ENCODE measurements at regions not wholly inside any gene's neighbourhood (a gene's known extent, or its start where the extent isn't known, plus 50 kb on each side); places are given as distances from the start of the nearest gene placed in this dataset.
"Not testable (repeated sequence)": the region's sequence is repeated elsewhere in the genome, so short reads cannot be mapped to it uniquely, and the experiment has no call there.

GRCh38 chr2:8327371-8328100 is 354.3 kb upstream of the ID2 start:
- DNase-seq (ENCODE audit: low read depth, low spot score), result no peak

GRCh38 chr2:8328217-8328616 is 353.6 kb upstream of the ID2 start:
- DNase-seq (ENCODE audit: low read depth, low spot score), result no peak

DNA sequence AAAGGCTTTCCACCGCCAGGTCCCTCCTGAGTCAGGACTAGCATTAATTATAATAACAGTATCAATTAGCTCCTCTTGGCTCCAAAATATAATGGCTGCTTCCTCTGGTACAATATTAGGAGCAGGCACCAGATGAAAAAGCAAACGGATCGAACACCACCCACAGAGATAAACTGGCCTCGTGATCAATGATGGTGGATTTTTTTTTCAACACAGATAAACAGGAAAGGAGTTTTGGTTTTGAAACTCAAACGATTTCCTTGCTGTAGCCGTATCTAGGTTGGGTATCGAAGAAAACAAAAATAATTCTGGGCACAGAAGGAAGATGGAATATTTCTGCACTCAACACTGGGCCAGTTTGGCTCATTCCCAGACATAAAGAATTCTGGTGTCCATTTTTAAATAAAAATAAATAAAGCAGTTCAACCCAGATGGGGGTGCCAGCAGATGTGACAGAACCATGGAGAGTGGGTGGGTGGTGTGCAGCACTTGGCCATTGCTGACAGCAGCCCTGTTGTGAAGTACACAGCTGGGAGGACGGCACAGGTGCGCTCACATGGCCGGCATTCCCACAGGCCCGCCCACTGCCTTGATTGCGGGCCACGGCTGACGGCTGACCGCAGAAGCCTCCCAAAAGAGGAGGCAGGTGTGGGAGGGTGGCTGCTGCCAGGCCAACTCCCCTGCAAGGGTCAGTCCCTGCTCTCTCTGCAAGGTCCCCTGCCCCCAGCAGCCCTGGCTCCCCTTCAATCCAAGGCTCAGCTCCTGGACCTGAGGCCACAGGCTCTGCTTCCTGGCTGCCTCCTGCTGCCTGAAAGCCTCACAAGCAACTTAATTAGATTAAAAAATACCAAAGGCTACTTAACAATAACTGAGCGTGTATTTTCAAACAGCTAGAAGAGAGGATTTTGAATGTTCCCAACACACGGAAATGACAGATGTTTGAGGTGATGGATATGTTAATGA is 351.9 kb upstream of the ID2 start:
- DNase-seq (ENCODE audit: low read depth, low spot score), result no peak

- DNase-seq (ENCODE audit: low read depth, low spot score), result no peak
Observed at GRCh38 chr2:8331068-8331467, 350.8 kb upstream of the ID2 start.

GRCh38 chr2:8332646-8333045 is 349.2 kb upstream of the ID2 start:
- DNase-seq (ENCODE audit: low read depth, low spot score), result no peak

DNA sequence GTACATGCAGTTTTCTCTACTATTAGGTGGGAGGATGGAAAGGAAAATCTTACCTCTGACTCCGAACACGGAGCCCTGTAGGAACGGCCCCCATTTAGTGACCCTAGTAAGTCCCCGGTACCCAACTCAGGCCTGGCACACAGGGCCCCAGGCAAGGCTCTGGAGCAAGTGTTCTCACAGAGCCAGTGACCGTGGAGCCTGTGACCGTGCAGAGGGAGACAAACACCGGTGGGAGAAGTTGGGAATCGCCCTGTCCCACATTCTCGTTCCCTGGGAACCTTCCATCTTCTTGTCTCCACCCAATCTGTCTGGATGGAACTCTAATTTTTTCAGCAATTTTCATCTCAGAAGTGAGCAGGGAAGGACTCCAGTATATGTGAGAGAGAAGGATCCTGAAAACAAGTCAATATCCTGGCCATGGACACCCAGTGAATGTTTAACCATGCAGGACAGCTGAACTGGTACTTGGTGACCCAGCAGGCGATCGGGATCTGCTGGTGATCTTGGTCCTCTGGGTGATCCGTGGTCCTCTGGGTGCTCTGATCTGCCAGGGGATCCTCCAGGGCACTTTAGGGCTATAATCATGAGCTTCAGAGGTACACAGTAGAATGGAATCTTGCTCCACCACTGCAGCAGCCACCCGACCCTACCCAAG is 348.6 kb upstream of the ID2 start:
- no peak for DNase-seq (ENCODE audit: low read depth, low spot score)

- DNase-seq (ENCODE audit: low read depth, low spot score), result not testable (repeated sequence)
Observed at GRCh38 chr2:8333832-8334187, 348.0 kb upstream of the ID2 start.

GRCh38 chr2:8334866-8335325 is 347.0 kb upstream of the ID2 start:
- DNase-seq (ENCODE audit: low read depth, low spot score), result no peak

DNA sequence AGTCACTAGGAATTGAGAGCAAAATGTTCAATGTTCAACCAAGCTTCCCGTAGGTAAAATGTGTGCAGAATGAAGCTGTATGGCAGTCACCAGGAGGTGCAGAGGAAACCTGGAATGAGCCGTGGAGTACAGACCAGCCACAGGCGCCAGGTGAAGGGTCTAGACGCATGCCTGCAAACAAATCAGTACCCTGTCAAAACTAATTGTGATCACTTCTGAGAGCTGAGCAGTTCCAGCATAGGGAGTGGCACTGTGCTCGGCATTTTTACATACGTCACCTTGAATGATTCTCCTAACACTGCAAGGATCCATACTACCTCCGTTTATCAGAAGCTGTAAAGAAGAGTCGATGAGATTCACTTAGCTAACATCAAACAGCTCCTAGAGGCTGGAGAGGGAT is 346.1 kb upstream of the ID2 start:
- DNase-seq (ENCODE audit: low read depth, low spot score), result no peak

- no peak for DNase-seq (ENCODE audit: low read depth, low spot score)
Observed at GRCh38 chr2:8337321-8337720, 344.5 kb upstream of the ID2 start.

DNA sequence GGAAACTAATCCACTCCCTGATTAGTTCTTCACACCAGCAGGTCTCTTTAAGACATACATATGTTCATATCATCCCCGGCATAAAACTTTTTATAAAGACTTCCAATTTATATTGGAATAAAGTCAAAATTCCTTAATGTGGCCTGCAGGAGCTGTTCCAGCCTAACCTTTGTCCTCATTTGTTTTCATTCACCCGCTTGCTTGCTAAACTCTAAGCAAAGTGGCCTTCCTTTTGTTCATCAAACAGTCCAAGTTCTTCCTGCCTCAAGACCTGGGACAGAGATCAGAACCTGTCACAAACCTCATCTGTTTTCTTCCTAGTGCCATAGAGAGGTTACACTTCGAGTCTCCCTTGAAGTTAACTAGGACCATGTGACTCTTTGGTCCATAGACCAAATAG is 339.4 kb upstream of the ID2 start:
- DNase-seq (ENCODE audit: low read depth, low spot score), result no peak

- no peak for DNase-seq (ENCODE audit: low read depth, low spot score)
Observed at GRCh38 chr2:8343031-8343430, 338.8 kb upstream of the ID2 start.

DNA sequence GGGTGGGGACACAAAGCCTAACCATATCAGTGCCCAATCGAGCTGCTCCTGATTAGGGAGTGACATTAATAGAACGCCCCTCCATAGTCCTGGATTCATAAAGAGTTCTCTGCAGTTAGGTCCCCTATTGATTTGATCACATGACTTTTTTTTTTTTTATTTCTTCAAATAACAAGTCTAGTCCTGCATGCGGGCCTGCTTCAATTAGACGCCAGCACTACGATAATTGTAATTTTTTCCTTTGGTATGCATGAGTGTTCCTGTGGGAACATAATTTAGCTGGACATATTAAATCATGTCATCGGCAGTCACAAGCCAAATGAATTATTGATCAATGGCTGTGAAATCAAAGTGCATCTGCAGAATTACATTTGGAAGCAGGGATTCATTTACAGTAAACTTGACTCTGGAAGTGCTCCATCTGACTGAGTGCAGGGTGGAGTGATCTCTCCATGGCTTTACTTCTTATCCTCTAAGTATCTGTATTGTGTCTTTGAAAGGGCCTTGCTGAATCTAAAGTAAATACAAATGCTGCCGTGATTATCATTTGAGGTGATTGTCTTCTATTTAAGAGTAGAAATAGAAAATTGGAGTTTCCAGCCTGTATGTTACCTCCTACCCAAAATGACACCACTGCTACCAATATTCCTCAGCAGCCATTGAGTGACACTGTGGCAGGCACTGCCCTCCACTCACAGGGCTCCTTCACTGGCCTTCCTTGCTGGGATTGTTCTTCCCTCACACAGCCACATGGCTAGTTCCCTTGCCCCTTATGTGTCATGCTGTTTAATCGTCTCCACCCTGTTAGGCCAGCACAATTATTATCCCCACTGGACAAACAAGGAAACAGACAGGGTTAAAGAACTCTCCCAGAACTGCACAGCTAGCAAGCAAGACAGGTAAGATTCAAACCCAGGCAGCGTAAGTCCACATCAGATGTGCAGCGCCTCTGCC is 337.4 kb upstream of the ID2 start:
- no peak for DNase-seq (ENCODE audit: low read depth, low spot score)

DNA sequence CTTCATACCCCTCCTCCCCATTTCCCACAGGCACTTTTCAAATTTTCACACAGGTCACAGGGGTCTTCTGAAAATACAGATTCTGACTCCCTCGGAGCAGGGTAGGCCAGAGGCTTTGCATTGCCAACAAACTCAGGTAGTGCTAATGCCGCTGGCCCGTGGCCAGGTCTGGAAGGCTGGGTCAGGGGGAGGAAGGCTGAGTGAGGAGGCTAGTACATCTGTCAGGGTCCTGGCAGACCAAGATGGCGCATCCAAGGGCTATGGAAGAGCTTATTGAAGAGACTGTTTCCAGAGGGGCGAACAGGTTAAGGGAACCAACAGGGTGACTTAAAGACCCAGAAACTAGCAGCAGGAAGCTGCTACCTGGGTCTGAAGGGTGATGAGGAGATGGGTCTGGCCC is 336.7 kb upstream of the ID2 start:
- DNase-seq (ENCODE audit: low read depth, low spot score), result no peak

DNA sequence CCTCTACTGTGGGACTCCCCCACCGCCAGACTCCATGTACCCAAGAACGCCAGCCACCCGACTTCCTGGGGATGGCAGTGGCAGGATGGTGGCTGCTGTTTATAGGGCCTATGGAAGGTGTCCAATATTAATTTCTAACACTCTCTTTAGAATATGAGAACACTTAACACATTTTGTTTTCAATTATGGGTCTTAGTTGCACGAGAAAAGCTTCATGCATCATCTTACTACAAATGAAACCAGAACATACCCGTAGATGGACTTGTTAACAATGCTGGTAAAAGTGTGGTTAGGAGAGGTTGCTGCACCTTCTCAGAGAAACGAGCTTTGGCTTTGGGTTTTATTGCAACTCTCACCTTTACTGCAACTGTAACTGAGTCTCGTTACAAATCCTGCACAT is 335.6 kb upstream of the ID2 start:
- DNase-seq (ENCODE audit: low read depth, low spot score), result no peak

- no peak for DNase-seq (ENCODE audit: low read depth, low spot score)
Observed at GRCh38 chr2:8346706-8347430, 335.0 kb upstream of the ID2 start.

DNA sequence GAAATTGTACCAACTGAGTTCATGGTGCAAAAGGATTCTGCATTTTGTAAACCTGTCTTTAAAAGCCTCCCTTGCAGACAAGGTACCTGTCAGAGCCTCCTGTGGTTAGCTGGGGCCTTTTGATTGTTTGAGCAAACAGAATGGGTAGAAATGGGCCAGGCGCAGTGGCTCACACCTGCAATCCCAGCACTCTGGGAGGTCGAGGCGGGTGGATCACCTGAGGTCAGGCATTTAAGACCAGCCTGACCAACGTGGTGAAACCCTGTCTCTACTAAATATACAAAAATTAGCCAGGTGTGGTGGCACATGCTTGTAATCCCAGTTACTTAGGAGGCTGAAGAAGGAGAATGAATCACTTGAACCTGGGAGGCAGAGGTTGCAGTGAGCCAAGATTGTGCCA is 332.9 kb upstream of the ID2 start:
- DNase-seq (ENCODE audit: low read depth, low spot score), result not testable (repeated sequence)

DNA sequence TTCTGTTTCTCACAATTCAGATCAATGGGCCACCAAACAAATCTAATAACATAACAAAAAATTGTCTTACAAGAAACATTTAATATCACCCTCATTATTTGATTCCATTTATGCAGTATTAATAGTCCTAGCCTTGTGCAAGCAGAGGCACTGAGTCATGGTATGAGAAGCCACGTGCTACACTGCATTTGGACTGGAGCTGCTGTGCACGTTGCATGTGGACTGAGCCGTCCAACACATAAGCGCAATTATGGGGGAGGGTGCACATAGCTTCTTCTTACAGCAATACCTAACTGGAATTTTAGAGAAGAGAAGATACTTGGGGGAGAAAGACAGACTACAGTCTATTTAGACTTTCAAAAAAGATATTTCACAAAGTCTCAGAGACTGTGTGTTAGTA is 329.6 kb upstream of the ID2 start:
- no peak for DNase-seq (ENCODE audit: low read depth, low spot score)

DNA sequence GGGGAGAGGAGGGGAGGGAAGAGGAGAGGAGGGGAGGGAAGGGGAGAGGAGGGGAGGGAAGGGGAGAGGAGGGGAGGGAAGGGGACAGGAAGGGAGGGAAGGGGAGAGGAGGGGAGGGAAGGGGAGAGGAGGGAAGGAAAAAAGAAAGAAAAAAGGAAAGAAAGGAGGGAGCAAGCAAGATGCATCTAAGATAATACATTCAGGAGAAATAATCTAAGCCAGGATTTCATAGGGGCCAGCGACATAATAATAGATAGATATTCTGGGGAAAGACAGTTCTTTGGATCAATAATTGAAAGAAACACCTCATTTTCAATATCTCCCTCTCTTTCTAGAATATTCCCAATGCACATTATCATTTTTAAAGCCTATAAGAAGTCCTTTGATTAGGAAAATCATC is 328.9 kb upstream of the ID2 start:
- no peak for DNase-seq (ENCODE audit: low read depth, low spot score)

DNA sequence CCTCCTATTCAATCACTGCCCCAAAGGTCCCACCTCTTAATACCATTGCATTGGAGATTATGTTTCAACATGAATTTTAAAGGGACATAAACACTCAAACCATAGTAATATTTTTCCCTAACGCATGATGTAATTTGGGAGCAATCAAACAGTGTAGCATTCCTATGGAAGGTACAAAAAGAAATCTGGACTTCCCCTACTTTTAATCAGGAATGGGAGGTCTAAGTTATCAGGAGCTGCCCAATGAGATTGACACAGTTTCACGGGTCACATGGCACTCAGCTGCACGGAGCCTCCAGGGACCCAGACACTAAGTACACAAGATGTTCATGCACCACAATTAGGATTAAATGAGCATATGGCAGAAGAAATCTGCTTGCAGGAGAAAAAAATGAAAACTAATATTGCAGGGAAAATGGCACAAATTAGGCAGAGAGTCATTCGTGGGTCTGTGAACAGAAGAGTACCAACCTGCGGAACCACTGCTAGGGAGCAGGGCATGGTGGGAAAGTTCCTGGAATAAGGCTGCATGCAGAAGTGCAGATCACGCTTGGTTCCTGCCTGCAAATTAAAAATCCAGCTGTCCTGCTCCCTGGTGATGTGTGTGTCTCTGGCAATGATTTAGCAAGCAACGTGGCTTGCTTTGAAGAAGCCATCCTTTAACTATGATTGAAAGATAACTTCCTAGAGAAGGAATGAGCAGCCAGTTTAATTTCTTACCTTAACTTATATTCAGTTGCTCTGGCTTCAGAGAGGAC is 326.6 kb upstream of the ID2 start:
- DNase-seq (ENCODE audit: low read depth, low spot score), result no peak

All from activated naive CD8-positive, alpha-beta T cell treated with anti-CD3 and anti-CD28 coated beads, Interleukin-2, amount 50 U/mL, for 16 hours (primary cell).